Neural cell (in vitro differentiated cells): ENCODE measurements at regions not wholly inside any gene's neighbourhood (a gene's known extent, or its start where the extent isn't known, plus 50 kb on each side); places are given as distances from the start of the nearest gene placed in this dataset.

Experiments
- H2AFZ ChIP-seq: fragments of 200-600, 300-800 bp; sonication (generic), shearing (Covaris generic); 2 replicates; pipeline ENCODE4 v1.6.0; 2014; ENCODE audit warnings: low read depth, mild to moderate bottlenecking, antibody characterized with exemption, low read length, moderate library complexity
- H3F3A ChIP-seq: fragments of 200-600 bp; shearing (Covaris generic); 2 replicates; pipeline ENCODE4 v1.6.1; 2016; ENCODE audit warnings: mild to moderate bottlenecking, moderate library complexity, mixed read lengths, antibody characterized with exemption, low read length; ENCODE audit not compliant: insufficient read depth, poor library complexity, severe bottlenecking
- H3K27ac ChIP-seq: fragments of 200-600, 300-800 bp; sonication (generic), shearing (Covaris generic); 2 replicates; pipeline ENCODE4 v1.5.1; 2014; ENCODE audit warnings: mild to moderate bottlenecking, low read length, moderate library complexity
- H3K27me3 ChIP-seq: fragments of 300-800, 200-600 bp; sonication (generic), shearing (Covaris generic); 2 replicates; pipeline ENCODE4 v1.6.0; 2014; ENCODE audit warnings: mild to moderate bottlenecking, low read depth, low read length, moderate library complexity; ENCODE audit not compliant: insufficient read depth
- H3K36me3 ChIP-seq: fragments of 300-800, 200-600 bp; sonication (generic), shearing (Covaris generic); 2 replicates; pipeline ENCODE4 v1.5.1; 2014; ENCODE audit warnings: mild to moderate bottlenecking, antibody characterized with exemption, low read length, moderate library complexity; ENCODE audit not compliant: insufficient read depth
- H3K4me2 ChIP-seq: fragments of 300-800, 200-600 bp; sonication (generic), shearing (Covaris generic); 2 replicates; pipeline ENCODE4 v1.6.0; 2014; ENCODE audit warnings: mild to moderate bottlenecking, low read length
- H3K4me3 ChIP-seq: fragments of 300-800, 200-600 bp; sonication (generic), shearing (Covaris generic); 2 replicates; pipeline ENCODE4 v1.5.1; 2014; ENCODE audit warnings: mild to moderate bottlenecking, low read length, moderate library complexity
- H3K79me2 ChIP-seq: fragments of 200-600 bp; shearing (Covaris generic); replicated peaks from 2 replicates; pipeline ENCODE4 v1.6.0; 2014; ENCODE audit warnings: mild to moderate bottlenecking, low read length, moderate library complexity; ENCODE audit not compliant: insufficient read depth
- H3K9ac ChIP-seq: fragments of 300-800, 200-600 bp; sonication (generic), shearing (Covaris generic); 2 replicates; pipeline ENCODE4 v1.6.1; 2016; ENCODE audit warnings: mild to moderate bottlenecking, low read length, mixed read lengths
- H3K9me2 ChIP-seq: fragments of 200-600 bp; shearing (Covaris generic); 2 replicates; pipeline ENCODE4 v1.6.1; 2016; ENCODE audit warnings: mild to moderate bottlenecking, low read length, mixed read lengths; ENCODE audit not compliant: insufficient read depth
- H3K9me3 ChIP-seq: fragments of 200-600, 300-800 bp; sonication (generic), shearing (Covaris generic); 2 replicates; pipeline ENCODE4 v1.6.1; 2016; ENCODE audit warnings: mild to moderate bottlenecking, mixed run types, low read length, moderate library complexity, mixed read lengths
- H4K20me1 ChIP-seq: fragments of 200-600 bp; shearing (Covaris generic); 2 replicates; pipeline ENCODE4 v1.6.1; 2016; ENCODE audit warnings: mild to moderate bottlenecking, mixed run types; ENCODE audit not compliant: insufficient read depth
- EP300 ChIP-seq: fragments of 450-650 bp; conservative IDR thresholded peaks from 2 replicates; pipeline ENCODE4 v1.6.1; 2014; ENCODE audit warnings: antibody characterized with exemption, mild to moderate bottlenecking, moderate library complexity; ENCODE audit not compliant: poor library complexity, severe bottlenecking
- EZH2 ChIP-seq: fragments of 200-600, 300-800 bp; shearing (Covaris generic), sonication (generic); IDR thresholded peaks from 2 replicates; pipeline ENCODE4 v1.6.1; 2014; ENCODE audit warnings: antibody characterized with exemption, low read length, borderline replicate concordance, mild to moderate bottlenecking; ENCODE audit not compliant: insufficient read depth, poor library complexity, severe bottlenecking
- MXI1 ChIP-seq: fragments of 450-650 bp; conservative IDR thresholded peaks from 2 replicates; pipeline ENCODE4 v1.6.1; 2014; ENCODE audit warnings: antibody characterized with exemption, mild to moderate bottlenecking; ENCODE audit not compliant: poor library complexity, severe bottlenecking
- POLR2AphosphoS5 ChIP-seq: IDR thresholded peaks from 2 replicates; pipeline ENCODE4 v1.6.1; 2012
- RAD21 ChIP-seq: fragments of 450-650 bp; conservative IDR thresholded peaks from 2 replicates; pipeline ENCODE4 v1.6.1; 2014; ENCODE audit warnings: antibody characterized with exemption, mild to moderate bottlenecking, moderate library complexity
- SMC3 ChIP-seq: fragments of 450-650 bp; conservative IDR thresholded peaks from 2 replicates; pipeline ENCODE4 v1.6.1; 2014; ENCODE audit warnings: antibody characterized with exemption, mild to moderate bottlenecking, moderate library complexity; ENCODE audit not compliant: poor library complexity
- TAF1 ChIP-seq: IDR thresholded peaks from 2 replicates; pipeline ENCODE4 v1.6.1; 2012; ENCODE audit warnings: low read depth
- TF ChIP-seq, protein P1 (sequence below): fragments of 450-650 bp; IDR thresholded peaks from 2 replicates; pipeline ENCODE4 v1.5.1; 2014; ENCODE audit warnings: antibody characterized with exemption, mild to moderate bottlenecking, moderate library complexity; ENCODE audit not compliant: poor library complexity, severe bottlenecking
- TF ChIP-seq, protein P2 (sequence below): IDR thresholded peaks from 2 replicates; pipeline ENCODE4 v1.6.1; 2012; ENCODE audit warnings: borderline replicate concordance

DNA sequence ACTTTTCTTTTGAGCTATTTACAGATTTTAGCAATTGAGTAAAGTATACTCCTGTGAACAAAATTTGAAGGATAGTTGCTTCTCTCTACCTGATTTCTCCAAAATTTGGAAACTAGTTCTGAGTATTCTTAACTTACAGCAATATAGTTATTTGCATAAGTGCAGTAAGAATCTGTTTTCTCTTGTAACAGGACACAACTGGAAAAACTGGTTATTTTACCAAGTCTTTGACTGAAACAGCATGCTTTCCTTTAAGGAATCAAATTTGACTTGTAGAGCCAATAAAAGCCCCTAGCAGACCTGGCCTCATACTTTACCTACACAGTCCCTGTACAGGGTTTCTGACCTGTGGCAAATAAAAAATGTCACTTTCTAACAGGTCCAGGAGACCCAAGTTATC, 301.9 kb upstream of the POU5F2 start:
- no peaks in the 10 kb centered on the region for H3F3A ChIP-seq
- H2AFZ ChIP-seq: no peak overlapping the region
- no peaks in the 10 kb centered on the region for H3K36me3 ChIP-seq
- no peak overlapping the region for H3K4me3 ChIP-seq
- H3K9me2 ChIP-seq: no peaks in the 10 kb centered on the region
- H3K79me2 ChIP-seq: no peaks in the 10 kb centered on the region
- no peaks in the 10 kb centered on the region for H3K27me3 ChIP-seq
- H3K9ac ChIP-seq: no peak overlapping the region
- H3K9me3 ChIP-seq: no peaks in the 10 kb centered on the region
- H4K20me1 ChIP-seq: no peaks in the 10 kb centered on the region
- no peak overlapping the region for H3K27ac ChIP-seq
- TF ChIP-seq POLR2AphosphoS5: no peak
- no peak for TF ChIP-seq MXI1
- TF ChIP-seq EZH2: no peak
- TF ChIP-seq, protein P1, sequence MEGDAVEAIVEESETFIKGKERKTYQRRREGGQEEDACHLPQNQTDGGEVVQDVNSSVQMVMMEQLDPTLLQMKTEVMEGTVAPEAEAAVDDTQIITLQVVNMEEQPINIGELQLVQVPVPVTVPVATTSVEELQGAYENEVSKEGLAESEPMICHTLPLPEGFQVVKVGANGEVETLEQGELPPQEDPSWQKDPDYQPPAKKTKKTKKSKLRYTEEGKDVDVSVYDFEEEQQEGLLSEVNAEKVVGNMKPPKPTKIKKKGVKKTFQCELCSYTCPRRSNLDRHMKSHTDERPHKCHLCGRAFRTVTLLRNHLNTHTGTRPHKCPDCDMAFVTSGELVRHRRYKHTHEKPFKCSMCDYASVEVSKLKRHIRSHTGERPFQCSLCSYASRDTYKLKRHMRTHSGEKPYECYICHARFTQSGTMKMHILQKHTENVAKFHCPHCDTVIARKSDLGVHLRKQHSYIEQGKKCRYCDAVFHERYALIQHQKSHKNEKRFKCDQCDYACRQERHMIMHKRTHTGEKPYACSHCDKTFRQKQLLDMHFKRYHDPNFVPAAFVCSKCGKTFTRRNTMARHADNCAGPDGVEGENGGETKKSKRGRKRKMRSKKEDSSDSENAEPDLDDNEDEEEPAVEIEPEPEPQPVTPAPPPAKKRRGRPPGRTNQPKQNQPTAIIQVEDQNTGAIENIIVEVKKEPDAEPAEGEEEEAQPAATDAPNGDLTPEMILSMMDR: no peak
- TF ChIP-seq RAD21: no peak
- TF ChIP-seq, protein P2, sequence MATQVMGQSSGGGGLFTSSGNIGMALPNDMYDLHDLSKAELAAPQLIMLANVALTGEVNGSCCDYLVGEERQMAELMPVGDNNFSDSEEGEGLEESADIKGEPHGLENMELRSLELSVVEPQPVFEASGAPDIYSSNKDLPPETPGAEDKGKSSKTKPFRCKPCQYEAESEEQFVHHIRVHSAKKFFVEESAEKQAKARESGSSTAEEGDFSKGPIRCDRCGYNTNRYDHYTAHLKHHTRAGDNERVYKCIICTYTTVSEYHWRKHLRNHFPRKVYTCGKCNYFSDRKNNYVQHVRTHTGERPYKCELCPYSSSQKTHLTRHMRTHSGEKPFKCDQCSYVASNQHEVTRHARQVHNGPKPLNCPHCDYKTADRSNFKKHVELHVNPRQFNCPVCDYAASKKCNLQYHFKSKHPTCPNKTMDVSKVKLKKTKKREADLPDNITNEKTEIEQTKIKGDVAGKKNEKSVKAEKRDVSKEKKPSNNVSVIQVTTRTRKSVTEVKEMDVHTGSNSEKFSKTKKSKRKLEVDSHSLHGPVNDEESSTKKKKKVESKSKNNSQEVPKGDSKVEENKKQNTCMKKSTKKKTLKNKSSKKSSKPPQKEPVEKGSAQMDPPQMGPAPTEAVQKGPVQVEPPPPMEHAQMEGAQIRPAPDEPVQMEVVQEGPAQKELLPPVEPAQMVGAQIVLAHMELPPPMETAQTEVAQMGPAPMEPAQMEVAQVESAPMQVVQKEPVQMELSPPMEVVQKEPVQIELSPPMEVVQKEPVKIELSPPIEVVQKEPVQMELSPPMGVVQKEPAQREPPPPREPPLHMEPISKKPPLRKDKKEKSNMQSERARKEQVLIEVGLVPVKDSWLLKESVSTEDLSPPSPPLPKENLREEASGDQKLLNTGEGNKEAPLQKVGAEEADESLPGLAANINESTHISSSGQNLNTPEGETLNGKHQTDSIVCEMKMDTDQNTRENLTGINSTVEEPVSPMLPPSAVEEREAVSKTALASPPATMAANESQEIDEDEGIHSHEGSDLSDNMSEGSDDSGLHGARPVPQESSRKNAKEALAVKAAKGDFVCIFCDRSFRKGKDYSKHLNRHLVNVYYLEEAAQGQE: no peak
- no peak for TF ChIP-seq EP300
- TF ChIP-seq SMC3: no peak
- no peak overlapping the region for H3K4me2 ChIP-seq

DNA sequence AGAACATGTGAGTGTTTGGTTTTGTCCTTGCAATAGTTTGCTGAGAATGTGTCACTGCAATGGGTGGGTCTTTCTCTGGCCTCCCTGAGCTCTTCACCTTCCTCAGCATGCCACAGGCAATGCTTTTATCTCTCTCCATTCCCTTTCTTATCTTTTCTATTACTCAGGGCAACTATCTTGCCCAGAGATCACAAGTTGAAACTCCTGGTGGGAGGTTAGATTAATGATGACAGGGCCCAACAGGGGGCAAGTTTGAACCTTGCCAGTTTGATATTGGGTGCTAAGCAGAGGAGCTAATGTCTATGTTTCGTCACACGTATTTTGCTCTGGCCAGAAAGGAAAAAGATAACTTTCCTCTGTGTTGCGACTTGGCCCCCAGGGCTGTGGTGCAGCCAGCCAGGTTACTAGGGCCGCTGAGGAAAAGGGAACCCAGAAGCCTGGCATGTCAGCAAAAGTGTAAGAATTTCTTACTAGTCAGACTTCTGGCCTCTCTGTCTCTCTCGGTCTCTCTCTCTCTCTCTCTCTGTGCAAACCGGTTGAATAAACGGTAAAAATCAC, 299.3 kb upstream of the POU5F2 start:
- Histone ChIP-seq H4K20me1 (no peaks in the 10 kb centered on the region), H3K9me3 (no peaks in the 10 kb centered on the region), H3K27ac (no peak overlapping the region), H3K79me2 (no peaks in the 10 kb centered on the region), H2AFZ (no peak overlapping the region), H3K4me3 (no peak overlapping the region), H3F3A (no peaks in the 10 kb centered on the region), H3K36me3 (no peaks in the 10 kb centered on the region), H3K4me2 (no peak overlapping the region), H3K9me2 (no peaks in the 10 kb centered on the region), H3K9ac (no peak overlapping the region), H3K27me3 (no peaks in the 10 kb centered on the region)
- no peak for TF ChIP-seq RAD21
- TF ChIP-seq POLR2AphosphoS5: no peak
- no peak for TF ChIP-seq SMC3
- TF ChIP-seq MXI1: no peak
- TF ChIP-seq EZH2: no peak
- TF ChIP-seq EP300: no peak

DNA sequence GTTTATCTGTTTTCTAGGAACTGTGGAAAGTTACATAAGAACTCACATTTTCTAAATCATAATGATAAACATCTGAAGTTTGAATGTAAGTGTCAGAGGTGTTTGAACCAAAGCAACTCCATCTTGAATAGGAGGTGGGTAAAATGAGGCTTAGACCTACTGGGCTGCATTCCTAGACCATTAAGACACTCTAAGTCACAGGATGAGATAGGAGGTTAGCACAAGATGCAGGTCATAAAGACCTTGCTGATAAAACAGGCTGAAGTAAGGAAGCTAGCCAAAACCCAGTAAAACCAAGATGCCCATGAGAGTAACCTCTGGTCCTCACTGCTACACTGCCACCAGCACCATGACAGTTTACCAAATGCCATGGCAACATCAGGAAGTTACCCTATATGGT, 297.7 kb upstream of the POU5F2 start:
- Histone ChIP-seq H3F3A (no peaks in the 10 kb centered on the region), H3K27me3 (no peaks in the 10 kb centered on the region), H3K79me2 (no peaks in the 10 kb centered on the region), H2AFZ (no peak overlapping the region), H3K9ac (no peak overlapping the region), H3K4me3 (no peak overlapping the region), H3K36me3 (no peaks in the 10 kb centered on the region), H3K4me2 (no peak overlapping the region), H3K9me3 (no peaks in the 10 kb centered on the region), H3K9me2 (no peaks in the 10 kb centered on the region), H3K27ac (no peak overlapping the region), H4K20me1 (no peaks in the 10 kb centered on the region)
- no peak for TF ChIP-seq SMC3
- TF ChIP-seq EZH2: no peak
- no peak for TF ChIP-seq POLR2AphosphoS5
- TF ChIP-seq, protein P1: no peak
- no peak for TF ChIP-seq TAF1
- TF ChIP-seq RAD21: no peak
- no peak for TF ChIP-seq MXI1
- TF ChIP-seq, protein P2: no peak
- no peak for TF ChIP-seq EP300
